Breast epithelium (tissue), 3 donors: ENCODE measurements at regions not wholly inside any gene's neighbourhood (a gene's known extent, or its start where the extent isn't known, plus 50 kb on each side); places are given as distances from the start of the nearest gene placed in this dataset.

Experiments used
- POLR2A ChIP-seq: fragments of 450-650 bp; IDR thresholded peaks from one replicate; pipeline ENCODE4 v1.6.1; 2016; ENCODE audit warnings: antibody characterized with exemption, mild to moderate bottlenecking, moderate library complexity
- POLR2AphosphoS5 ChIP-seq, 3 donors: sonication (generic); formaldehyde crosslinking; IDR thresholded peaks; one replicate each; pipeline ENCODE4 v1.6.1; 2017; ENCODE audit warnings: antibody characterized with exemption in 3 of 3
- TF ChIP-seq, protein P1 (sequence below), 3 donors: fragments of 450-650 bp; IDR thresholded peaks; one replicate each; pipeline ENCODE4 v1.5.1; 2016 to 2017; ENCODE audit warnings: antibody characterized with exemption in 3 of 3, mild to moderate bottlenecking in 3 of 3, moderate library complexity in 3 of 3

DNA sequence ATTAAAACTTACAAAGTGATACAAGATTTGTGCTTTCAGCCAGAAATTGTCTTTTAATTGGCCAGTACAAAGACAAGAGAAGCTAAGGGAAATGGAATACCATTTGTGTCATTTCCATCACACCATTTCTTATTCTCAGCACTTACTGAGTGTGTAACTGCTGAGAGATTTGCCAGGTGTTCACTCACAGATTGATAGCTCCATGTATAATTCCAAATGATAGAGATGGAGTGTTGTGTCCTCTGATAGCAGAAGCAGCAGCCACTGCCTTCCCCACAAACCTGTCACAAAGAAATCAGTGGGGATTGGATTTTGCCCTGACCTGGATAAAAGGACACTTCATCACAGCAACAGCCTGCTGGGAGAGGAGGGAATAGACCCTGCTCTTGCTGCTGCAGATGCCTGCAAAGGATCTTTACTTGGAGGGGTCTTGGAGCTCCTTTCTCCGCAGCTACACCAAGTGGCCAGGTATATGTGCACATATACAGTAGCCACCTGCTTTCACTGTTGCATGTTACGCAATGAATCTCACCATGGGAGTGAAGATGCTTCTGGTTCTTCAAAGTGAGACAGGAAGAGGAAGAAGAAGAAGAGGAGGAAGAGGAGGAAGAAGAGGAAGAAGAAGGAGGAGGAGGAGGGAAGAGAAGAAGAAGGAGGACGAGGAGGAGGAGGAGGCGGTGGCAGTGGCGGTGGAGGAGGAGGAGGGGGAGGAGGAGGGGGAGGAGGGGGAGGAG lies 78.7 kb upstream of the KCNJ15 start:
- TF ChIP-seq, protein P1, sequence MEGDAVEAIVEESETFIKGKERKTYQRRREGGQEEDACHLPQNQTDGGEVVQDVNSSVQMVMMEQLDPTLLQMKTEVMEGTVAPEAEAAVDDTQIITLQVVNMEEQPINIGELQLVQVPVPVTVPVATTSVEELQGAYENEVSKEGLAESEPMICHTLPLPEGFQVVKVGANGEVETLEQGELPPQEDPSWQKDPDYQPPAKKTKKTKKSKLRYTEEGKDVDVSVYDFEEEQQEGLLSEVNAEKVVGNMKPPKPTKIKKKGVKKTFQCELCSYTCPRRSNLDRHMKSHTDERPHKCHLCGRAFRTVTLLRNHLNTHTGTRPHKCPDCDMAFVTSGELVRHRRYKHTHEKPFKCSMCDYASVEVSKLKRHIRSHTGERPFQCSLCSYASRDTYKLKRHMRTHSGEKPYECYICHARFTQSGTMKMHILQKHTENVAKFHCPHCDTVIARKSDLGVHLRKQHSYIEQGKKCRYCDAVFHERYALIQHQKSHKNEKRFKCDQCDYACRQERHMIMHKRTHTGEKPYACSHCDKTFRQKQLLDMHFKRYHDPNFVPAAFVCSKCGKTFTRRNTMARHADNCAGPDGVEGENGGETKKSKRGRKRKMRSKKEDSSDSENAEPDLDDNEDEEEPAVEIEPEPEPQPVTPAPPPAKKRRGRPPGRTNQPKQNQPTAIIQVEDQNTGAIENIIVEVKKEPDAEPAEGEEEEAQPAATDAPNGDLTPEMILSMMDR (IDR thresholded peaks at IDR 0.05) = no peak
- no peak for TF ChIP-seq POLR2A
- TF ChIP-seq POLR2AphosphoS5 (IDR thresholded peaks at IDR 0.05) = no peak
